DND-41 (cell line): ENCODE measurements at regions not wholly inside any gene's neighbourhood (a gene's known extent, or its start where the extent isn't known, plus 50 kb on each side); places are given as distances from the start of the nearest gene placed in this dataset.

ENCODE experiments used
- ATAC-seq: fragments of 200-7000 bp; cut with Tn5 transposase; 3 replicates; pipeline ENCODE4 v1.9.1; 2021; ENCODE audit warnings: low read depth; ENCODE audit not compliant: insufficient read depth
- DNase-seq: peaks from one replicate; pipeline ENCODE4 v3.0.0-alpha.2; 2020
- H2AFZ ChIP-seq: 2 replicates; pipeline ENCODE4 v1.6.0; 2012; ENCODE audit warnings: low read depth, low read length
- H3K27ac ChIP-seq: 2 replicates; pipeline ENCODE4 v1.5.1; 2012; ENCODE audit warnings: low read length, inconsistent platforms
- H3K27me3 ChIP-seq: fragments of 200-600 bp; sonication (generic); 2 replicates; pipeline ENCODE4 v1.6.0; 2012; ENCODE audit warnings: low read length, mild to moderate bottlenecking, inconsistent platforms; ENCODE audit not compliant: insufficient read depth, poor library complexity
- H3K36me3 ChIP-seq: 2 replicates; pipeline ENCODE4 v1.5.1; 2012; ENCODE audit warnings: low read length, inconsistent platforms; ENCODE audit not compliant: insufficient read depth
- H3K4me1 ChIP-seq: 2 replicates; pipeline ENCODE4 v1.5.1; 2012; ENCODE audit warnings: mild to moderate bottlenecking, low read length; ENCODE audit not compliant: insufficient read depth
- H3K4me2 ChIP-seq: 2 replicates; pipeline ENCODE4 v1.6.0; 2012; ENCODE audit warnings: mild to moderate bottlenecking, moderate library complexity, low read length, inconsistent platforms; ENCODE audit not compliant: insufficient read depth
- H3K4me3 ChIP-seq, 2 experiments: fragments of 200-600 bp in 1 of 2; shearing (Covaris generic) in 1 of 2; 2 replicates each; pipeline ENCODE4 v1.5.1; 2012 to 2016; ENCODE audit warnings: inconsistent platforms in 2 of 2, low read length in 2 of 2, mild to moderate bottlenecking in 2 of 2, low read depth in 1 of 2, moderate library complexity in 1 of 2
- H3K79me2 ChIP-seq: 2 replicates; pipeline ENCODE4 v1.6.0; 2012; ENCODE audit warnings: low read length, inconsistent platforms; ENCODE audit not compliant: insufficient read depth
- H3K9ac ChIP-seq: 2 replicates; pipeline ENCODE4 v1.6.0; 2012; ENCODE audit warnings: low read depth, mild to moderate bottlenecking, inconsistent platforms, low read length, moderate library complexity
- H3K9me3 ChIP-seq: 2 replicates; pipeline ENCODE4 v1.5.1; 2012; ENCODE audit warnings: low read length, moderate library complexity, mild to moderate bottlenecking, inconsistent platforms; ENCODE audit not compliant: insufficient read depth, severe bottlenecking
- H4K20me1 ChIP-seq: 2 replicates; pipeline ENCODE4 v1.6.0; 2012; ENCODE audit warnings: low read length; ENCODE audit not compliant: insufficient read depth
- EZH2 ChIP-seq: IDR thresholded peaks from 3 replicates; pipeline ENCODE4 v1.6.1; 2012; ENCODE audit warnings: borderline replicate concordance, low read depth, mild to moderate bottlenecking, moderate library complexity, low read length, inconsistent platforms; ENCODE audit not compliant: severe bottlenecking
- TF ChIP-seq, protein P1 (sequence below): IDR thresholded peaks from 2 replicates; pipeline ENCODE4 v1.5.1; 2012; ENCODE audit warnings: borderline replicate concordance, low read length, moderate library complexity, mild to moderate bottlenecking; ENCODE audit not compliant: poor library complexity, severe bottlenecking; ENCODE audit errors: extremely low read depth

GRCh38 chr10:6756716-6757115 lies 176.6 kb upstream of the PRKCQ start:
- no peaks in the 10 kb centered on the region for H4K20me1 ChIP-seq
- ATAC-seq (no peak), DNase-seq (no peak)
- no peaks in the 10 kb centered on the region for H3K4me1 ChIP-seq
- H3K27me3 ChIP-seq = peaks cover 24% of the 10 kb centered on the region
- H3K9me3 ChIP-seq = no peaks in the 10 kb centered on the region
- no peak overlapping the region for H3K4me3 ChIP-seq
- TF ChIP-seq, protein P1, sequence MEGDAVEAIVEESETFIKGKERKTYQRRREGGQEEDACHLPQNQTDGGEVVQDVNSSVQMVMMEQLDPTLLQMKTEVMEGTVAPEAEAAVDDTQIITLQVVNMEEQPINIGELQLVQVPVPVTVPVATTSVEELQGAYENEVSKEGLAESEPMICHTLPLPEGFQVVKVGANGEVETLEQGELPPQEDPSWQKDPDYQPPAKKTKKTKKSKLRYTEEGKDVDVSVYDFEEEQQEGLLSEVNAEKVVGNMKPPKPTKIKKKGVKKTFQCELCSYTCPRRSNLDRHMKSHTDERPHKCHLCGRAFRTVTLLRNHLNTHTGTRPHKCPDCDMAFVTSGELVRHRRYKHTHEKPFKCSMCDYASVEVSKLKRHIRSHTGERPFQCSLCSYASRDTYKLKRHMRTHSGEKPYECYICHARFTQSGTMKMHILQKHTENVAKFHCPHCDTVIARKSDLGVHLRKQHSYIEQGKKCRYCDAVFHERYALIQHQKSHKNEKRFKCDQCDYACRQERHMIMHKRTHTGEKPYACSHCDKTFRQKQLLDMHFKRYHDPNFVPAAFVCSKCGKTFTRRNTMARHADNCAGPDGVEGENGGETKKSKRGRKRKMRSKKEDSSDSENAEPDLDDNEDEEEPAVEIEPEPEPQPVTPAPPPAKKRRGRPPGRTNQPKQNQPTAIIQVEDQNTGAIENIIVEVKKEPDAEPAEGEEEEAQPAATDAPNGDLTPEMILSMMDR = no peak
- no peak for TF ChIP-seq EZH2
- H3K79me2 ChIP-seq = no peaks in the 10 kb centered on the region
- no peak overlapping the region for H3K9ac ChIP-seq
- H3K36me3 ChIP-seq = no peaks in the 10 kb centered on the region
- H3K4me2 ChIP-seq = no peak overlapping the region
- no peak overlapping the region for H3K27ac ChIP-seq
- no peak overlapping the region for H2AFZ ChIP-seq

GRCh38 chr10:6755781-6756460 lies 175.8 kb upstream of the PRKCQ start:
- H3K27ac ChIP-seq = no peak overlapping the region
- H3K4me3 ChIP-seq = no peak overlapping the region
- ATAC-seq (peak; percentile 66), DNase-seq (no peak)
- H3K36me3 ChIP-seq = no peaks in the 10 kb centered on the region
- no peak overlapping the region for H3K4me2 ChIP-seq
- H3K4me1 ChIP-seq = no peaks in the 10 kb centered on the region
- no peaks in the 10 kb centered on the region for H4K20me1 ChIP-seq
- H3K9ac ChIP-seq = no peak overlapping the region
- H3K27me3 ChIP-seq = peaks cover 24% of the 10 kb centered on the region
- TF ChIP-seq, protein P1 = no peak
- no peak for TF ChIP-seq EZH2
- H3K9me3 ChIP-seq = no peaks in the 10 kb centered on the region
- no peaks in the 10 kb centered on the region for H3K79me2 ChIP-seq
- no peak overlapping the region for H2AFZ ChIP-seq

DNA sequence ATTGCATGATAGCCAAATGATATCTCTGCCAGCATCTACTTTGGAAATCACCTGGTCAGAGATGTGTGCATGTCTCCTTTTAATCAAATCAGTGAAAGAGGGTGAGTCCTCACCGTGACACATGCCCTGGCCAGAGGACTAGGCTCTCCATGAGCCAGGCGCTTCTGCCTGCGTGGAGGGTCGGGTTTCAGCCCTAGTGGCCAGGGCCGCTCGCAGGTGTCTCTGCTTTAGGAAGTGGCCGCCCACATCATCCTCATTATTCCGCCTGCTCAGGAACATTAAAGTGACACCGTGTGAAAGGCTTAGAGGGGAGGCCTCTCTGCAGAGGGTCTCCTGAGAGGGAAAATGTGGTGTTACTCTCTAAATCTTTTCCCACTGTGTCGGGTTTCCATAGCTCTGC lies 173.6 kb upstream of the PRKCQ start:
- H3K9ac ChIP-seq = no peak overlapping the region
- ATAC-seq (no peak), DNase-seq (no peak)
- peaks cover 20% of the 10 kb centered on the region for H3K27me3 ChIP-seq
- no peaks in the 10 kb centered on the region for H4K20me1 ChIP-seq
- TF ChIP-seq, protein P1 = no peak
- TF ChIP-seq EZH2 = no peak
- H3K27ac ChIP-seq = no peak overlapping the region
- no peak overlapping the region for H3K4me2 ChIP-seq
- no peak overlapping the region for H3K4me3 ChIP-seq
- no peaks in the 10 kb centered on the region for H3K36me3 ChIP-seq
- no peak overlapping the region for H2AFZ ChIP-seq
- H3K79me2 ChIP-seq = no peaks in the 10 kb centered on the region
- no peaks in the 10 kb centered on the region for H3K4me1 ChIP-seq
- H3K9me3 ChIP-seq = no peaks in the 10 kb centered on the region

DNA sequence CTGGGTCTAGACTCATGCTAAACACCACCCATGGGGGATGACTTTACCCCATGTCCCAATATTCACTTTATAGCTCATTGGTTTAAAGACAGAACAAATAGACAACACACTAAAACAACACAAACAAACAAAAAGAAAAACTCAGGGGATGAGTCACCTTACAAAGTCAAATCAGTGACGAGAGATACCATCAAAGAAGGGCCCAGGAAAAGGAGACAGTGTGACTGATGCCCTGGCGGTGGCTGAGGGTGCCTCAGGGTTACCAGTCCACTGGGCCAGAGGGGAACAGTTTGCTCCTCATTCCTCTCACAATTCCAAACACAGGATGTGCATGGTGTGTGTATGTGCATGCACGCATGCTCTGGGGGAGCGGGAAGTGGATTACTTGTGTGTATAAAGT lies 171.3 kb upstream of the PRKCQ start:
- Histone ChIP-seq H3K4me1 (no peaks in the 10 kb centered on the region), H3K79me2 (no peaks in the 10 kb centered on the region), H3K27me3 (peaks cover 14% of the 10 kb centered on the region), H3K9me3 (no peaks in the 10 kb centered on the region), H3K36me3 (no peaks in the 10 kb centered on the region), H3K9ac (no peak overlapping the region), H2AFZ (no peak overlapping the region), H3K27ac (no peak overlapping the region), H4K20me1 (no peaks in the 10 kb centered on the region), H3K4me3 (no peak overlapping the region), H3K4me2 (no peak overlapping the region)
- DNase-seq = no peak
- no peak for ATAC-seq
- TF ChIP-seq EZH2 = no peak
- TF ChIP-seq, protein P1 = no peak
